HEK293T (cell line): ENCODE measurements at regions not wholly inside any gene's neighbourhood (a gene's known extent, or its start where the extent isn't known, plus 50 kb on each side); places are given as distances from the start of the nearest gene placed in this dataset.

Source experiments
- FOXM1 ChIP-seq: fragments of 450-650 bp; IDR thresholded peaks from 2 replicates; pipeline ENCODE4 v1.6.1; 2017; ENCODE audit warnings: mild to moderate bottlenecking, borderline replicate concordance
- HDGF ChIP-seq: fragments of 450-650 bp; IDR thresholded peaks from 2 replicates; pipeline ENCODE4 v1.6.1; 2017; ENCODE audit warnings: antibody characterized with exemption, borderline replicate concordance
- SP1 ChIP-seq: fragments of 450-650 bp; IDR thresholded peaks from 2 replicates; pipeline ENCODE4 v1.6.1; 2017

DNA sequence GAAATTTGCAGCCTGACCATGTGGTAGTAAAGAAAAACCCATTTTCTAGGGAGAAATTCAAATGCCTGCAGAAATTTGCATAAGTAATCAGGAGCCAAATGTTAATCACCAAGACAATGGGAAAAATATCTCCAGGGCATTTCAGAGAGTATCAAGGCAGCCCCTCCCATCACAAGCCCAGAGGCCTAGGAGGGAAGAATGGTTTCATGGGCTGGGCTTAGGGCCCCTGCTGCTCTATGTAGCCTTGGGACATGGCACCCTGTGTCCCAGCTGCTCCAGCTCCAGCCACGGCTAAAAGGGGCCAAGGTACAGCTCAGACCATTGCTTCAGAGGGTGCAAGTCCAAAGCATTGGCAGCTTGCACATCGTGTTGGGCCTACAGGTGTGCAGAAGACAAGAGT, 117.2 kb upstream of the RALGAPA2 start:
- TF ChIP-seq FOXM1, result no peak
- no peak for TF ChIP-seq SP1
- TF ChIP-seq HDGF, result no peak
